Smooth muscle cell (in vitro differentiated cells): ENCODE measurements at regions not wholly inside any gene's neighbourhood (a gene's known extent, or its start where the extent isn't known, plus 50 kb on each side); places are given as distances from the start of the nearest gene placed in this dataset.

ENCODE experiments used
- DNase-seq: peaks from one replicate; lab custom pipeline; 2025; ENCODE audit not compliant: unreplicated experiment; lab: John Stamatoyannopoulos, UW
- H2AFZ ChIP-seq: fragments of 200-600 bp; sonication (generic); 2 replicates; pipeline ENCODE4 v1.6.0; 2016; ENCODE audit warnings: antibody characterized with exemption, low read depth, mild to moderate bottlenecking
- H3F3A ChIP-seq: fragments of 200-600 bp; sonication (generic); 2 replicates; pipeline ENCODE4 v1.6.0; 2017; ENCODE audit warnings: antibody characterized with exemption, low read depth
- H3K27ac ChIP-seq: fragments of 200-600 bp; sonication (generic); 2 replicates; pipeline ENCODE4 v1.5.1; 2016; ENCODE audit warnings: low read depth, mild to moderate bottlenecking
- H3K27me3 ChIP-seq: fragments of 200-600 bp; sonication (generic); 2 replicates; pipeline ENCODE4 v1.6.1; 2016; ENCODE audit warnings: low read depth, mild to moderate bottlenecking
- H3K36me3 ChIP-seq: fragments of 200-600 bp; sonication (generic); 2 replicates; pipeline ENCODE4 v1.5.1; 2016; ENCODE audit warnings: low read depth
- H3K4me1 ChIP-seq: fragments of 200-600 bp; sonication (generic); 2 replicates; pipeline ENCODE4 v1.5.1; 2016; ENCODE audit warnings: low read depth
- H3K4me2 ChIP-seq: fragments of 200-600 bp; sonication (generic); 2 replicates; pipeline ENCODE4 v1.6.0; 2016; ENCODE audit warnings: mild to moderate bottlenecking
- H3K4me3 ChIP-seq: fragments of 200-600 bp; sonication (generic); 2 replicates; pipeline ENCODE4 v1.5.1; 2016; ENCODE audit warnings: mild to moderate bottlenecking
- H3K79me2 ChIP-seq: fragments of 200-600 bp; sonication (generic); 2 replicates; pipeline ENCODE4 v1.6.0; 2016; ENCODE audit warnings: low read depth, mild to moderate bottlenecking
- H3K9ac ChIP-seq: fragments of 200-600 bp; sonication (generic); 2 replicates; pipeline ENCODE4 v1.6.0; 2016; ENCODE audit warnings: low read depth
- H3K9me3 ChIP-seq: fragments of 200-600 bp; sonication (generic); replicated peaks from 2 replicates; pipeline ENCODE4 v1.5.1; 2016; ENCODE audit warnings: low read depth
- H4K20me1 ChIP-seq: fragments of 200-600 bp; sonication (generic); 2 replicates; pipeline ENCODE4 v1.6.0; 2016; ENCODE audit warnings: low read depth
- CTCF ChIP-seq: fragments of 200-600 bp; sonication (generic); IDR thresholded peaks from 2 replicates; pipeline ENCODE4 v1.5.1; 2017; ENCODE audit warnings: borderline replicate concordance, mild to moderate bottlenecking, antibody characterized with exemption; ENCODE audit not compliant: insufficient read depth, poor library complexity, severe bottlenecking
- WGBS: methylation state at CpG from one replicate; pipeline ENCODE4 v1.1.7; 2016; ENCODE audit warnings: low lambda C conversion rate; 5-methylcytosine and 5-hydroxymethylcytosine counted together

GRCh38 chrX:49773993-49774392 lies 55.1 kb upstream of the PAGE4 start:
- Histone ChIP-seq H3K27ac (no peak overlapping the region), H3K36me3 (no peaks in the 10 kb centered on the region), H4K20me1 (no peaks in the 10 kb centered on the region), H3K27me3 (peaks cover 7% of the 10 kb centered on the region), H3K79me2 (no peaks in the 10 kb centered on the region), H2AFZ (no peak overlapping the region), H3F3A (no peaks in the 10 kb centered on the region), H3K9ac (no peak overlapping the region), H3K4me1 (no peaks in the 10 kb centered on the region), H3K4me3 (no peak overlapping the region), H3K9me3 (no peaks in the 10 kb centered on the region), H3K4me2 (no peak overlapping the region)
- no peak for TF ChIP-seq CTCF
- 79% methylated on average over 2 of the region's 2 CpGs for WGBS
- DNase-seq = no peak

GRCh38 chrX:49767236-49767635 lies 61.9 kb upstream of the PAGE4 start:
- Histone ChIP-seq H3K79me2 (no peaks in the 10 kb centered on the region), H3K27ac (no peak overlapping the region), H3K27me3 (peaks cover 7% of the 10 kb centered on the region), H3K36me3 (no peaks in the 10 kb centered on the region), H2AFZ (no peak overlapping the region), H3K9ac (no peak overlapping the region), H3K4me2 (no peak overlapping the region), H4K20me1 (no peaks in the 10 kb centered on the region), H3K9me3 (no peaks in the 10 kb centered on the region), H3K4me3 (no peak overlapping the region), H3F3A (no peaks in the 10 kb centered on the region), H3K4me1 (no peaks in the 10 kb centered on the region)
- no peak for TF ChIP-seq CTCF
- 73% methylated on average over 1 of the region's 1 CpG for WGBS
- no peak for DNase-seq

GRCh38 chrX:49762175-49762720 lies 66.5 kb upstream of the PAGE1 start:
- Histone ChIP-seq H3K36me3 (no peaks in the 10 kb centered on the region), H3K27me3 (no peaks in the 10 kb centered on the region), H3F3A (no peaks in the 10 kb centered on the region), H3K4me1 (no peaks in the 10 kb centered on the region), H2AFZ (no peak overlapping the region), H3K9me3 (no peaks in the 10 kb centered on the region), H3K9ac (no peak overlapping the region), H3K27ac (no peak overlapping the region), H3K4me3 (no peak overlapping the region), H3K79me2 (no peaks in the 10 kb centered on the region), H4K20me1 (no peaks in the 10 kb centered on the region), H3K4me2 (no peak overlapping the region)
- no peak for DNase-seq
- WGBS = 78% methylated on average over 2 of the region's 2 CpGs
- TF ChIP-seq CTCF = no peak

- Histone ChIP-seq H3K4me3 (no peak overlapping the region), H3F3A (no peaks in the 10 kb centered on the region), H3K27ac (no peak overlapping the region), H3K9ac (no peak overlapping the region), H3K27me3 (no peaks in the 10 kb centered on the region), H4K20me1 (no peaks in the 10 kb centered on the region), H3K4me2 (no peak overlapping the region), H2AFZ (no peak overlapping the region), H3K4me1 (no peaks in the 10 kb centered on the region), H3K9me3 (no peaks in the 10 kb centered on the region), H3K79me2 (no peaks in the 10 kb centered on the region), H3K36me3 (no peaks in the 10 kb centered on the region)
- DNase-seq = no peak
- WGBS = 19% methylated on average over 2 of the region's 2 CpGs
- peak; percentile 43 for TF ChIP-seq CTCF
These were observed 65.7 kb upstream of the PAGE1 start for GRCh38 chrX:49761481-49761880.
